H9 (cell line): ENCODE measurements at regions not wholly inside any gene's neighbourhood (a gene's known extent, or its start where the extent isn't known, plus 50 kb on each side); places are given as distances from the start of the nearest gene placed in this dataset.
"Not testable (repeated sequence)": the region's sequence is repeated elsewhere in the genome, so short reads cannot be mapped to it uniquely, and the experiment has no call there.

ENCODE experiments used
- DNase-seq: peaks from one replicate; pipeline ENCODE4 v3.0.0-alpha.2; 2017
- H2AFZ ChIP-seq: one replicate; pipeline ENCODE4 v1.6.1; 2013; ENCODE audit warnings: mild to moderate bottlenecking, low read length, control low read depth, moderate library complexity
- H2AK5ac ChIP-seq: 2 replicates; pipeline ENCODE4 v1.6.1; 2013; ENCODE audit warnings: low read length, control low read depth, mixed read lengths; ENCODE audit not compliant: insufficient read length
- H2BK120ac ChIP-seq: one replicate; pipeline ENCODE4 v1.6.1; 2013; ENCODE audit warnings: low read depth, mild to moderate bottlenecking, low read length, control low read depth, inconsistent platforms; ENCODE audit not compliant: poor library complexity, severe bottlenecking
- H2BK12ac ChIP-seq: 2 replicates; pipeline ENCODE4 v1.6.1; 2013; ENCODE audit warnings: low read length, control low read depth, mixed read lengths, low read depth; ENCODE audit not compliant: insufficient read length
- H2BK15ac ChIP-seq: 2 replicates; pipeline ENCODE4 v1.6.1; 2013; ENCODE audit warnings: low read depth, low read length, control low read depth
- H2BK20ac ChIP-seq: one replicate; pipeline ENCODE4 v1.6.1; 2013; ENCODE audit warnings: low read depth, mild to moderate bottlenecking, low read length, control low read depth, inconsistent platforms; ENCODE audit not compliant: poor library complexity, severe bottlenecking
- H2BK5ac ChIP-seq: 2 replicates; pipeline ENCODE4 v1.6.1; 2013; ENCODE audit warnings: low read length, control low read depth, mixed read lengths; ENCODE audit not compliant: insufficient read length
- H3K14ac ChIP-seq: 2 replicates; pipeline ENCODE4 v1.6.1; 2013; ENCODE audit warnings: low read length, control low read depth; ENCODE audit not compliant: insufficient read depth
- H3K18ac ChIP-seq: 2 replicates; pipeline ENCODE4 v1.6.1; 2013; ENCODE audit warnings: low read depth, mild to moderate bottlenecking, mixed read lengths, low read length, control low read depth; ENCODE audit not compliant: insufficient read length
- H3K23ac ChIP-seq: 2 replicates; pipeline ENCODE4 v1.6.1; 2013; ENCODE audit warnings: low read length, control low read depth, mixed read lengths, low read depth; ENCODE audit not compliant: insufficient read length
- H3K23me2 ChIP-seq: 2 replicates; pipeline ENCODE4 v1.6.1; 2013; ENCODE audit warnings: low read depth, mild to moderate bottlenecking, mixed read lengths, low read length, control low read depth; ENCODE audit not compliant: insufficient read length, poor library complexity, severe bottlenecking
- H3K27ac ChIP-seq: 2 replicates; pipeline ENCODE4 v1.5.1; 2013; ENCODE audit warnings: low read length, control low read depth, mixed read lengths, low read depth; ENCODE audit not compliant: insufficient read length
- H3K27me3 ChIP-seq: 2 replicates; pipeline ENCODE4 v1.6.1; 2013; ENCODE audit warnings: low read length, control low read depth, inconsistent platforms; ENCODE audit not compliant: insufficient read depth
- H3K4ac ChIP-seq: 2 replicates; pipeline ENCODE4 v1.6.1; 2013; ENCODE audit warnings: low read depth, mild to moderate bottlenecking, control low read depth, inconsistent platforms, low read length, moderate library complexity
- H3K4me1 ChIP-seq: 2 replicates; pipeline ENCODE4 v1.6.1; 2013; ENCODE audit warnings: low read length, control low read depth, inconsistent platforms; ENCODE audit not compliant: insufficient read depth
- H3K4me2 ChIP-seq: 2 replicates; pipeline ENCODE4 v1.6.1; 2013; ENCODE audit warnings: low read length, control low read depth, mixed read lengths; ENCODE audit not compliant: insufficient read length, insufficient read depth
- H3K56ac ChIP-seq: 2 replicates; pipeline ENCODE4 v1.6.1; 2013; ENCODE audit warnings: low read depth, mild to moderate bottlenecking, mixed read lengths, low read length, control low read depth; ENCODE audit not compliant: insufficient read length
- H3K79me1 ChIP-seq: 2 replicates; pipeline ENCODE4 v1.6.1; 2013; ENCODE audit warnings: low read depth, mild to moderate bottlenecking, moderate library complexity, low read length, control low read depth, inconsistent platforms; ENCODE audit not compliant: insufficient read depth, poor library complexity, severe bottlenecking
- H3K79me2 ChIP-seq: 2 replicates; pipeline ENCODE4 v1.6.1; 2013; ENCODE audit warnings: low read length, control low read depth, inconsistent platforms; ENCODE audit not compliant: insufficient read depth
- H3K9ac ChIP-seq: 2 replicates; pipeline ENCODE4 v1.6.1; 2013; ENCODE audit warnings: low read length, control low read depth, mixed read lengths; ENCODE audit not compliant: insufficient read length; ENCODE audit errors: extremely low read depth
- H3K9me3 ChIP-seq: one replicate; pipeline ENCODE4 v1.6.1; 2013; ENCODE audit warnings: low read depth, low read length, inconsistent platforms; ENCODE audit not compliant: control insufficient read depth
- H3T11ph ChIP-seq: one replicate; pipeline ENCODE4 v1.6.1; 2013; ENCODE audit warnings: mild to moderate bottlenecking, low read length, control low read depth, inconsistent platforms
- H4K20me1 ChIP-seq: one replicate; pipeline ENCODE4 v1.6.1; 2013; ENCODE audit not compliant: control insufficient read depth, insufficient read length, insufficient read depth
- H4K5ac ChIP-seq: 2 replicates; pipeline ENCODE4 v1.6.1; 2013; ENCODE audit warnings: low read depth, mild to moderate bottlenecking, mixed read lengths, low read length, control low read depth; ENCODE audit not compliant: insufficient read length
- H4K8ac ChIP-seq: replicated peaks from 2 replicates; pipeline ENCODE4 v1.6.1; 2013; ENCODE audit warnings: low read length, control low read depth, mixed read lengths, low read depth; ENCODE audit not compliant: insufficient read length
- H4K91ac ChIP-seq: 2 replicates; pipeline ENCODE4 v1.6.1; 2013; ENCODE audit warnings: low read depth, mild to moderate bottlenecking, moderate library complexity, mixed read lengths, low read length, control low read depth; ENCODE audit not compliant: insufficient read length
- H3K27ac Mint-ChIP-seq, 3 experiments: 2 replicates in 2 of 3; 3 replicates in 1 of 3; pipeline ENCODE4 v1.8.0; 2020 to 2021; ENCODE audit warnings: mixed read lengths in 3 of 3, mild to moderate bottlenecking in 1 of 3, moderate library complexity in 1 of 3
- H3K27me3 Mint-ChIP-seq: 2 replicates; pipeline ENCODE4 v1.8.0; 2021; ENCODE audit warnings: low read depth, mild to moderate bottlenecking, moderate library complexity, mixed read lengths
- H3K36me3 Mint-ChIP-seq, 3 experiments: 2 replicates in 2 of 3; 3 replicates in 1 of 3; pipeline ENCODE4 v1.8.0; 2020 to 2021; ENCODE audit warnings: low read depth in 3 of 3, mixed read lengths in 3 of 3; ENCODE audit not compliant: insufficient read depth in 1 of 3
- H3K4me1 Mint-ChIP-seq, 2 experiments: 2 replicates each; pipeline ENCODE4 v1.8.0; 2020; ENCODE audit warnings: mixed read lengths in 2 of 2
- H3K4me3 Mint-ChIP-seq, 2 experiments: 2 replicates in 1 of 2; 3 replicates in 1 of 2; pipeline ENCODE4 v1.8.0; 2020 to 2021; ENCODE audit warnings: mild to moderate bottlenecking in 2 of 2, mixed read lengths in 2 of 2, moderate library complexity in 1 of 2
- H3K9me3 Mint-ChIP-seq, 2 experiments: 2 replicates in 1 of 2; 3 replicates in 1 of 2; pipeline ENCODE4 v1.8.0; 2020; ENCODE audit warnings: mild to moderate bottlenecking in 2 of 2, mixed read lengths in 2 of 2, moderate library complexity in 1 of 2
- CTCF ChIP-seq: fragments of 200-600 bp; sonication (generic); conservative IDR thresholded peaks from 3 replicates; pipeline ENCODE4 v1.8.0; 2021; ENCODE audit warnings: antibody characterized with exemption, mild to moderate bottlenecking
- WGBS: extraction: QIAGEN DNeasy Blood & Tissue Kit; methylation state at CpG from one replicate; pipeline ENCODE4 v1.1.7; 2013; ENCODE audit warnings: missing lambda C conversion rate, low lambda C conversion rate, mixed read lengths; ENCODE audit not compliant: insufficient read length; ENCODE audit errors: extremely low coverage; 5-methylcytosine and 5-hydroxymethylcytosine counted together

GRCh38 chr18:9049495-9049809 is 53.0 kb upstream of the NDUFV2 start:
- Histone ChIP-seq H3K4ac (no peak overlapping the region), H3T11ph (no peak overlapping the region), H3K27ac (no peak overlapping the region), H3K23ac (no peak overlapping the region), H4K20me1 (no peaks in the 10 kb centered on the region), H4K91ac (no peak overlapping the region), H3K79me1 (no peaks in the 10 kb centered on the region), H3K56ac (no peak overlapping the region), H3K9ac (no peak overlapping the region), H2BK12ac (no peak overlapping the region), H3K79me2 (no peaks in the 10 kb centered on the region), H3K23me2 (no peaks in the 10 kb centered on the region), H2BK20ac (no peak overlapping the region), H3K9me3 (no peaks in the 10 kb centered on the region), H2BK5ac (no peak overlapping the region), H2AFZ (no peak overlapping the region), H2AK5ac (no peak overlapping the region), H3K4me1 (no peaks in the 10 kb centered on the region), H2BK15ac (no peak overlapping the region), H2BK120ac (no peak overlapping the region), H3K18ac (no peak overlapping the region), H3K4me2 (no peak overlapping the region), H3K14ac (no peak overlapping the region), H4K8ac (no peak overlapping the region), H3K27me3 (no peaks in the 10 kb centered on the region), H4K5ac (no peak overlapping the region)
- H3K4me1 Mint-ChIP-seq, result no peaks in the 10 kb centered on the region
- H3K4me3 Mint-ChIP-seq, result no peak overlapping the region
- peaks cover 37% of the 10 kb centered on the region in 2 experiments for H3K9me3 Mint-ChIP-seq
- no peak for DNase-seq
- TF ChIP-seq CTCF, result no peak
- no peak overlapping the region for H3K27ac Mint-ChIP-seq
- H3K36me3 Mint-ChIP-seq, result peaks cover 18 to 38% (median 19%) of the 10 kb centered on the region in 3 experiments
- H3K27me3 Mint-ChIP-seq, result no peaks in the 10 kb centered on the region

GRCh38 chr18:9050628-9051284 is 51.7 kb upstream of the NDUFV2 start:
- H3K4me1 Mint-ChIP-seq, H4K91ac ChIP-seq, H3K4me2 ChIP-seq, H3K23me2 ChIP-seq, H3K9ac ChIP-seq, H2BK120ac ChIP-seq, H2BK20ac ChIP-seq, H2BK5ac ChIP-seq, H3T11ph ChIP-seq, H3K27ac Mint-ChIP-seq, H2AFZ ChIP-seq, H3K27me3 ChIP-seq, H3K4me1 ChIP-seq, H2BK12ac ChIP-seq, H3K4ac ChIP-seq, H4K20me1 ChIP-seq, H3K23ac ChIP-seq, H3K79me1 ChIP-seq, H3K56ac ChIP-seq, DNase-seq, H3K79me2 ChIP-seq, H2BK15ac ChIP-seq, H3K9me3 ChIP-seq, H3K27me3 Mint-ChIP-seq, H4K8ac ChIP-seq, H2AK5ac ChIP-seq, H3K27ac ChIP-seq, H4K5ac ChIP-seq, H3K14ac ChIP-seq, H3K4me3 Mint-ChIP-seq, H3K18ac ChIP-seq: not testable (repeated sequence)
- peaks cover 18 to 38% (median 19%) of the 10 kb centered on the region in 3 experiments for H3K36me3 Mint-ChIP-seq
- H3K9me3 Mint-ChIP-seq, result peaks cover 37% of the 10 kb centered on the region in 2 experiments
- WGBS, result no CpG with 5 or more reads among the region's 1 CpG
